Naive B cell (primary cell): ENCODE measurements at regions not wholly inside any gene's neighbourhood (a gene's known extent, or its start where the extent isn't known, plus 50 kb on each side); places are given as distances from the start of the nearest gene placed in this dataset.

Experiments used
- ATAC-seq, 2 donors: fragments of 150-1000 bp; cut with Tn5 transposase; 2 replicates each; pipeline ENCODE4 v1.10.0; 2021; ENCODE audit warnings: low read depth in 2 of 2, mild to moderate bottlenecking in 2 of 2, moderate library complexity in 2 of 2
- DNase-seq: peaks from one replicate; pipeline ENCODE4 v3.0.0; 2022
- H3K27ac Mint-ChIP-seq, 6 donors: one replicate each; pipeline ENCODE4 v1.8.0; 2020 to 2022; ENCODE audit warnings: mild to moderate bottlenecking in 6 of 6, mixed read lengths in 6 of 6, moderate library complexity in 5 of 6, inconsistent platforms in 2 of 6
- H3K27me3 Mint-ChIP-seq, 3 donors: one replicate each; pipeline ENCODE4 v1.8.0; 2021 to 2022; ENCODE audit warnings: mixed read lengths in 3 of 3, mild to moderate bottlenecking in 1 of 3
- H3K36me3 Mint-ChIP-seq, 2 donors: one replicate each; pipeline ENCODE4 v1.8.0; 2020 to 2022; ENCODE audit warnings: mixed read lengths in 2 of 2, inconsistent platforms in 1 of 2, mild to moderate bottlenecking in 1 of 2
- H3K4me1 Mint-ChIP-seq, 3 donors: one replicate each; pipeline ENCODE4 v1.8.0; 2020 to 2022; ENCODE audit warnings: mixed read lengths in 3 of 3, inconsistent platforms in 1 of 3, mild to moderate bottlenecking in 1 of 3, moderate library complexity in 1 of 3
- H3K4me3 Mint-ChIP-seq, 8 donors: one replicate each; pipeline ENCODE4 v1.8.0; 2020 to 2022; ENCODE audit warnings: mild to moderate bottlenecking in 8 of 8, mixed read lengths in 8 of 8, moderate library complexity in 8 of 8, inconsistent platforms in 2 of 8
- H3K9me3 Mint-ChIP-seq, 7 donors: one replicate each; pipeline ENCODE4 v1.8.0; 2020 to 2022; ENCODE audit warnings: mixed read lengths in 7 of 7, mild to moderate bottlenecking in 5 of 7, inconsistent platforms in 2 of 7, moderate library complexity in 1 of 7

DNA sequence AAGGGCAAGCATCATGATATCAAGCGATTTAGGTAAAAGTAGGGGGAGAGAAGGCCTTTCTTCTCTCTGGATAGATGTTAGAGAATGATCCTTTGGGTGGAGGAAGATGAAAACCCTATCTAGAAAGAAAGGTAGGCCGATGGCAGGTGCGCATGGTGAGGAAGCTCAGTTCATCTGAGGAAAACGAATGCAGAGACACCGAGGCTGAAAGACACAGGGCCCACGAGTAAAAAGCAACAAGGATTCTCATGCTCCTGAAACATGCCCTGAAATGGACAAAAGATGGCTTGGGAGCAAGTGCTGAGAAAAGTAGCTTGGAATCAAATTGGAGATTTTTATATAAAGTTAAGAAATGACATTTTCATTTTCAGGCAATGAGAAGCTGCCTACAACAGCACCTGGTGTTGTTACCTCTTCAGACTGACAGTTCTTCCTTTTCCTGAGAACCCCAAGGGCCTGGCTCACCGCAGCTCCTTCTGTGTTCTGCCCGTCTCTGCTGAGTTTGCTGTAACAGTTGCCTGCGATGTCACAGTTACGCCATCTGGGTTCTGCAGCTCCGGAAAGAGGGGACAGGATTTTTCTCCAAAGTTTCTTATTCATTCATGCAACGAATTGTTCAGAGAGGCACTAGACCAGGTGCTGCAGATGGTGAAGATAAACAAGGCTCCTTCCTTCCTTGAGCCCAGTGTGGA lies 402.0 kb upstream of the KLF6 start:
- no peak for ATAC-seq
- H3K36me3 Mint-ChIP-seq, result no peaks in the 10 kb centered on the region
- no peaks in the 10 kb centered on the region for H3K27me3 Mint-ChIP-seq
- peak overlapping the region in 1 of 8 donors; percentile 45 for H3K4me3 Mint-ChIP-seq
- H3K4me1 Mint-ChIP-seq, result peaks cover 0 to 7% (median 7%) of the 10 kb centered on the region in 3 donors
- peak overlapping the region in 1 of 6 donors; percentile 81 for H3K27ac Mint-ChIP-seq
- H3K9me3 Mint-ChIP-seq, result peaks cover 0 to 6% (median 0%) of the 10 kb centered on the region in 7 donors
- DNase-seq, result no peak

DNA sequence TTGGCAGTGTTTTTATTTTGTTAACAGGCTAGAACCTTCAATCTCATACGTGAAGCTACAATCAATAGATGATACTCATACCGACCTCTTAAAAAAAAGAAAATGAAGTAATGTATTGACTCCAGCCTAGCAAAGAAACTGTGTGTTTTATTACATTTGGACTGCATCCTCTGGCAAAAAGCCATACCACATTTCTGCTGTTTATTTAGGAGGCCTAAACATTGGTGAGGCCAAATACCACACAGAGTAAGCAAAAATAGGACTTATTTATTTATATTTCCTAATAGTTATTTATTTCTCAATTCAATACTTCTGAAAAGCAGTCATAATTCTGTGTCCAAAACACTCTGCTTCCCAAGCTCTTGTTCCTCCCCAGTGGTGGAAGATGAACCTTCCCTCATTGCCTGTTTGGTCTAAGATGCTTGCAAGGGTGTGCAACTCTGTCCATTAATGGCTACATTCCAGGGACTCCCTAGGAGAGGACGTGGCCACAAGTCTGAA lies 398.8 kb upstream of the KLF6 start:
- Mint-ChIP-seq H3K36me3 (no peaks in the 10 kb centered on the region), H3K4me1 (peaks cover 0 to 19% (median 16%) of the 10 kb centered on the region in 3 donors), H3K4me3 (no peak overlapping the region), H3K27me3 (no peaks in the 10 kb centered on the region), H3K9me3 (no peaks in the 10 kb centered on the region), H3K27ac (peak overlapping the region in 1 of 6 donors; percentile 45)
- DNase-seq, result no peak
- ATAC-seq, result no peak

DNA sequence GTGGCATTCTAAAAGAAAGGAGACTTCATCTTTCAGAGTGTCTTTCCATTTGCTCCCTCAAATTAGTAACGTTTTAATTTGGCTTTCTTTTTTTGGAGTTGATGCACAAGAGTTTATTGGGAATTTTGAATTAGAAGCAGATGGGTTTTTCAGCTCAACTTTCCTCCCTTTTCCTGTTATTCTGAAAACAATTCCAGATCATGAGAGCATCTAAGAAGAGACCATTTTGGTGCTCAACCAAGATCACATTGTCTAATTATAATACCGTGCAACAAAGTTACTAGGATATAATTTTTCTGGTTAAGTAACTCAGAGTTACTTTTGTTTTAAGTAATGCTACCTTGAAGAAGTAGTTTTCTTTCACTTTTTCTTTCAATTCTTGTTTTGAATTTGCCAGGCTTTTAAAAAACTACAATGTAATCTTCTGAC lies 396.6 kb upstream of the KLF6 start:
- Mint-ChIP-seq H3K27ac (peak overlapping the region in 1 of 6 donors; percentile 11), H3K36me3 (no peaks in the 10 kb centered on the region), H3K4me1 (peaks cover 0 to 15% (median 14%) of the 10 kb centered on the region in 3 donors), H3K4me3 (no peak overlapping the region), H3K27me3 (no peaks in the 10 kb centered on the region), H3K9me3 (no peaks in the 10 kb centered on the region)
- no peak for DNase-seq
- no peak for ATAC-seq

DNA sequence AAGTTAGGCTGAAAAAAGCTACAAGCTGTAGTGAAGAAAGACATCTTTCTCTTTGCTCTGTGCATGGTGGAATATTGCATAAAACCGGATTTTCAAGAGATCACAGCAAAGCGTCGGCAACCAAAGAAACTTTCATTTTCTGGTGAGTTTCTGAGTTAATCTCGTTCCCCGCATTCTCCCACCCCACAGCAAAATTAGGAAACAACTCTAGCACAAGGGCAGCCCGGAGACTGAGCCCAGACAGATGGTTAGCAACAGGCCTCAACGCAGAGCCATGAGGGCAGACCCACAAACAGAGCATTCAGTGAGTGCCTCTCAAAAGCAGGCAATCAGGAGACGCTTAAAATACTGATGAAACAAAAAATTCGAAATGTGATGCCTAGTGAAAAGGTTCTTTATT lies 396.1 kb upstream of the KLF6 start:
- H3K36me3 Mint-ChIP-seq, result no peaks in the 10 kb centered on the region
- H3K27ac Mint-ChIP-seq, result no peak overlapping the region
- peaks cover 4 to 20% (median 20%) of the 10 kb centered on the region in 3 donors for H3K4me1 Mint-ChIP-seq
- H3K9me3 Mint-ChIP-seq, result no peaks in the 10 kb centered on the region
- no peak for DNase-seq
- H3K4me3 Mint-ChIP-seq, result peak overlapping the region in 1 of 8 donors; percentile 36
- ATAC-seq, result no peak
- H3K27me3 Mint-ChIP-seq, result no peaks in the 10 kb centered on the region

DNA sequence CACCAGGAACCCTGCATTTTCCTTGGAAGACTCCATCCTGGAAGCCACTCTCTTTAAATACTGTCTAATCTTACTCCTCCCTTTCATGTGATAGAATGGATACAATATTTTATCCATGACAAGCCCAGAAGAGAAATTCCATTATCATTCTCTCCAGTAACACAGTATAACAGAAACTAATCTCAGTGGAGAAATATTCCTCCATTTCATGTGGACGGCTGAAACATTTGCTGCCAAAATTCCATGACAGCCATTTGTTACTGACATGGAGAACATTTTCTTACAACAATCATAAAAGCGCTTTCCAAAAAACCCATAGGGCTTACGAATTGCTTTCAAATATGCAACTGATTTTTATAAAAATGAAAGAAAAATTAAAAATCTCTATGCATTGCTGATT lies 392.8 kb upstream of the KLF6 start:
- Mint-ChIP-seq H3K4me1 (peaks cover 14 to 34% (median 28%) of the 10 kb centered on the region in 3 donors), H3K27me3 (no peaks in the 10 kb centered on the region), H3K9me3 (peaks cover 0 to 5% (median 2%) of the 10 kb centered on the region in 7 donors), H3K36me3 (peaks cover 0 to 7% of the 10 kb centered on the region in 2 donors), H3K27ac (no peak overlapping the region), H3K4me3 (no peak overlapping the region)
- ATAC-seq, result no peak
- DNase-seq, result no peak

DNA sequence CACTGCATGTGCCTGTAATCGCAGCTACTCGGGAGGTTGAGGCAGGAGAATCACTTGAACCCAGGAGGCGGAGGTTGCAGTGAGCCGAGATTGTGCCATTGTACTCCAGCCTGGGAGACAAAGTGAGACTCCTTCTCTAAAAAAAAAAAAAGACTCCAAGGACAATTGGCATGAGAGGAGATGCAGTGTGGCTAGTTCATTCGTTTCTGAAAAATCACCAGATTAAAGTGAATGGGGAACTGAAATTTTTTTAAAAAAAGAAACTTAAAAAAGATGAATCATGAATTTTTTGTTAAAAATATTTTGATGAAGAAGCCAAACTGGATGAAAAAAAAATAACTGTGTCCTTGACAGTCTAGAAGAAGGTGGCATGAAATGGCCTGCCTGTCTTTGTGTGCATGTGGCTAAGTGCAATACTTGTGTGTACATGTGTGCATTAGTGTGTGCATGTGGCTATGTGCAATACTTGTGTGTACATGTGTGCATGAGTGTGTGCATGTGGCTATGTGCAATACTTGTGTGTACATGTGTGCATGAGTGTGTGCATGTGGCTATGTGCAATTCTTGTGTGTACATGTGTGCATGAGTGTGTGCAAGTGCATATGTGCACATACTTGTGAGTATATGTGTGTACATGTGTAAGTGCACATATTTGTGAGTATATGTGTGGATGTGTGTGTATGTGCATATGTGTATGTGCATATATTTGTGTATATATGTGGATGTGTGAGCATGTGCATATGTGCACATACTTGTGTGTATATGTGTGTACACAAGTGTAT lies 391.7 kb upstream of the KLF6 start:
- H3K4me1 Mint-ChIP-seq, result peaks cover 14 to 29% (median 26%) of the 10 kb centered on the region in 3 donors
- H3K4me3 Mint-ChIP-seq, result peak overlapping the region in 3 of 8 donors; percentile 27 to 77 (median 59)
- peaks cover 0 to 7% of the 10 kb centered on the region in 2 donors for H3K36me3 Mint-ChIP-seq
- H3K9me3 Mint-ChIP-seq, result peaks cover 0 to 12% (median 4%) of the 10 kb centered on the region in 7 donors
- peak; percentile 5 for DNase-seq
- no peaks in the 10 kb centered on the region for H3K27me3 Mint-ChIP-seq
- ATAC-seq, result no peak
- H3K27ac Mint-ChIP-seq, result peak overlapping the region in 2 of 6 donors; percentile 47 to 63

DNA sequence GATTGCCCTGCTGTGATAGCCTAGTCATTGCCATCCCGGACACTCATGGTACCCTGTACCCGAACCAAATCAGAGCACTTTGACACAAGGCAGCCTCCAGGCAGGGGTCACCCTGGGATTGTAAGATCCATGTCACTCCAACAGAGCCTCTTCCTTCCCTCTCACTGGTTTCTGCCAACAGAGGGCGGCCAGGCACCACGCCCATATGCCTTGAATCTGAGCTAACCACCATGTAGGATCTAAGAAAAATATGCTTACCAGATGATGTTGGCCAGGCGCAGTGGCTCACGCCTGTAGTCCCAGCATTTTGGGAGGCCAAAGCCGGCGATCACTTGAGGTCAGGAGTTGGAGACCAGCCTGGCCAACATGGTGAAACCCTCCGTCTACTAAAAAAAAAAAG lies 389.2 kb upstream of the KLF6 start:
- no peak for DNase-seq
- peak overlapping the region in 1 of 8 donors; percentile 3 for H3K4me3 Mint-ChIP-seq
- peak overlapping the region in 1 of 6 donors; percentile 66 for H3K27ac Mint-ChIP-seq
- H3K36me3 Mint-ChIP-seq, result peaks cover 0 to 7% of the 10 kb centered on the region in 2 donors
- H3K9me3 Mint-ChIP-seq, result peaks cover 0 to 12% (median 4%) of the 10 kb centered on the region in 7 donors
- H3K27me3 Mint-ChIP-seq, result no peaks in the 10 kb centered on the region
- peaks cover 14 to 32% (median 17%) of the 10 kb centered on the region in 3 donors for H3K4me1 Mint-ChIP-seq
- no peak for ATAC-seq

DNA sequence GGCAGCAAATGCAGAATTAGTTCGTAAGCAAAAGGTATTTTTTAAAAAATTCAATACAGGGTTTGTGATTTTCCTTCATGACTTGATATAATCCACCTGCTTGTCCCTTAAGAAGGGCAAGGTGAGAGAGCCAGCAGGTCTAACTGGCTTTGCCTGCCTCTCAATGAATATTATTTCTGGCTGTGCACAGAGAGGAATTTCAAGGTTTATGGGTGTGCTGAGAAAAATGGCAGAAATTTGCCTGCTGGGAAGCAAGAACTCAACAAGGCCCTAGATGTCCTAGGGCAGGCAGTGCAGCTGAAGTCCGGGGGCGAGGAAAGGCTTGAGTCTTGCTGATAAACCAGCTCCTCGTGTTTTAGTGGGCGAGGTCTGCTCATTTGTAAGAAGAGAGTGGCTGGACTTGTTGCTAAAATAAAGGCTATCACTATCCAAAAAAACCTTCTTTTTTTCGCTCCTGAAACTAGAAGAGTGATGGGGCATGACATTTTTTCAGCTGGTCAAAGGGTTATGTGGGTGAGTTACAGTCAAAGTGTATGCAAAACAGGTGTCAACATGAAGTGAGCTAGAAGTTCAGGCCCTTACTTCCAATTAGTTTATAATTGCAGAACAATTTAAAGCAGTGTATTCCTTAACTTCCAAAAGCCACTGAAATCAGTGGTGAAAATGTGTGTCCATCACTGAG lies 385.8 kb upstream of the KLF6 start:
- ATAC-seq (no peak), DNase-seq (no peak)
- peaks cover 0 to 12% (median 4%) of the 10 kb centered on the region in 7 donors for H3K9me3 Mint-ChIP-seq
- no peak overlapping the region for H3K4me3 Mint-ChIP-seq
- H3K27ac Mint-ChIP-seq, result peak overlapping the region in 1 of 6 donors; percentile 33
- H3K4me1 Mint-ChIP-seq, result peaks cover 5 to 19% (median 8%) of the 10 kb centered on the region in 3 donors
- H3K36me3 Mint-ChIP-seq, result peaks cover 0 to 7% of the 10 kb centered on the region in 2 donors
- no peaks in the 10 kb centered on the region for H3K27me3 Mint-ChIP-seq

DNA sequence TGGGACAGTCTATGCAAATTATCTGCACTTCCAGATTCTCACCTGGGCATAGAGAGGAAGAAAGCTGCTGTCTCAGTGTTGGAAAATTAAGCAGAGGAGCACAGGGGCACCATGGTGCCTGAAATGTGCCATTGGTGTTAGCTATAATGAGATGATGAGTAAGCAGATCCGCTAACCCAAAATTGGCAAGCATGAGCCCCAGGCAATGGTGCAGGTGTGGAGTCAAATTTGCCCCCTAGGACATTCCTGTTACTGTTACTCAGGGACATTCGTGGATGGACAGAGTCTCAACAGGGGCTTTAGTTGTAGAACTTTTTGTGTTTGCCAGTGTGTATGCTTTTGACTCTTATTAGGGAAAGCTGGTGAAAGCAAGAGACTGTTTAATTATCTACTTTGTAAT lies 385.2 kb upstream of the KLF6 start:
- no peak for ATAC-seq
- Mint-ChIP-seq H3K9me3 (peaks cover 0 to 12% (median 4%) of the 10 kb centered on the region in 7 donors), H3K4me1 (peaks cover 0 to 13% (median 2%) of the 10 kb centered on the region in 3 donors), H3K4me3 (no peak overlapping the region), H3K27me3 (no peaks in the 10 kb centered on the region), H3K27ac (no peak overlapping the region), H3K36me3 (peaks cover 0 to 7% of the 10 kb centered on the region in 2 donors)
- no peak for DNase-seq

DNA sequence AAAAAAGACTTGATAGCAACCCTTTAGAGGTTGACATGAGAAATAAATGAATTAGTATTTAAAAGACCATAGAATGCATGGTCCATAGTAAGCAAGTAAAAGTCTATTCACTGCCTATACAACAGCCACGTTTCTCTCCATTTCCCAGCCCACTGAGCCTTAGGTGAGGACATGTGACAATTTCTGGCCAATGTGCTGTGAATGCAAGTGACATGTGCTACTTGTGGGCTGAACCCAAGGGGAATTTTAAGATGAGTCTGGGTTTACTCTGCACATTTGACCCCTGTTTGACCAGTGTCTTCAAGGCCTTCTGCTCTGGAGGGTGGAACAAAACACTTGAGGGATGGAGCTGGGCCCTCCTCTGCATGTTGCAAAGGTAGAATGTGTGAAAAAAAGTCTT lies 384.4 kb upstream of the KLF6 start:
- Mint-ChIP-seq H3K27ac (no peak overlapping the region), H3K36me3 (peaks cover 0 to 7% of the 10 kb centered on the region in 2 donors), H3K4me3 (no peak overlapping the region), H3K27me3 (no peaks in the 10 kb centered on the region), H3K9me3 (peaks cover 0 to 12% (median 4%) of the 10 kb centered on the region in 7 donors), H3K4me1 (peaks cover 0 to 11% (median 0%) of the 10 kb centered on the region in 3 donors)
- DNase-seq, result no peak
- no peak for ATAC-seq

DNA sequence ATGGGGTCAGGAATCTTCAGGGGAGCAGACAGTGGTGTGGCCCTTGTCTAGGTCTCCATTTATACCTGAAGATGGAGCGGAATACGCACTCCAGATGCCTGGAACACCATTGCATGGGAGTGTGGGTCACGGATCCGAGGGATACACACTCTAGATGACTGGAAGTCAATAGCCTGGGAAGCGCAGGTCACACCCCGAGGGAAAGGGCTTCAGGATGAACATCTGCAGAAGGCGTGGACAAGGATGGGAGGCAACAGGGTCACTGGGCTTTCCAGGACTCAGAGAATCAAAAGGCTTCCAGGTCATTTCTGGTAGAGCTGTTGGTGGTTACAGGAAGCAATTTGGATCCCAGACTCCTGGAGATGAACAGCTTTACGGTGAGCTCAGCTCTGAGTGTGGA lies 382.2 kb upstream of the KLF6 start:
- no peaks in the 10 kb centered on the region for H3K36me3 Mint-ChIP-seq
- H3K4me3 Mint-ChIP-seq, result no peak overlapping the region
- H3K4me1 Mint-ChIP-seq, result peaks cover 0 to 8% (median 0%) of the 10 kb centered on the region in 3 donors
- DNase-seq (no peak), ATAC-seq (no peak)
- peaks cover 0 to 3% (median 0%) of the 10 kb centered on the region in 7 donors for H3K9me3 Mint-ChIP-seq
- H3K27ac Mint-ChIP-seq, result no peak overlapping the region
- no peaks in the 10 kb centered on the region for H3K27me3 Mint-ChIP-seq

DNA sequence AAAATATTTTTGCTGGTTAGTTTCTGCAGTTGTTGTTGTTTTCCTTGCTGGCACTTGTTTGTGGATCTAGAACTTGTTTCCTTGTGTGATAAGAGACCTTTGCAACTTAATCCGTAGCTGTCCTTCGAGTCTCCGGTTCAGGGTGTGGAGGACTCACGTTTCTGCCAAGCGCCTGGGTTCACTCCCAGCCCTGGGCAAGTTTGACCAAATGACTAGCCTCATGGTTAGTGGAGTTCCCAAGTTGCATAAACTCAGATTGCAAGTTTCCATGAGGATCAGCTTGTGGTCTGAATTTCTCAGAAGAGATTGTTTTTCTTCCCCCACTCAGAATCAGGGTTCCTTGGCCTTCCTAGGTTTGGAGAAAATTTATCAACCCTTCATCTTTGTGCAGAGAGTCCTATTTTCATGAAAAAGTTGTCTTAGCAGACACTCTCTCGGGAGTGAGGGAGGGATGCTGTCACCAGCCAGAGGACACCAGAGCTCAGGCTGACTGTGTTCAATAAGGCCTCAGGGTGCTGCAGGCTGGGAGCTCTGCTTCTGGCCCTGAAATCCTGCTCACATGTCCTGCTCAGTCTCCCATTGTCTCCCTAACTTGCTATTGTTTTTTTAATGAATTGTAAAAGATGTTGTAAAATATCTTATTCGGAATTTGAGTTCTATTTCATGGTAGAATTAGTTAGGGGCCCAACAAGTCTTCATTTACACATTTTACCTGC lies 377.7 kb upstream of the KLF6 start:
- Mint-ChIP-seq H3K4me3 (no peak overlapping the region), H3K27ac (peak overlapping the region in 1 of 6 donors; percentile 54), H3K4me1 (peaks cover 9 to 12% (median 10%) of the 10 kb centered on the region in 3 donors), H3K36me3 (peaks cover 0 to 7% of the 10 kb centered on the region in 2 donors), H3K27me3 (no peaks in the 10 kb centered on the region), H3K9me3 (peaks cover 0 to 4% (median 2%) of the 10 kb centered on the region in 7 donors)
- DNase-seq (no peak), ATAC-seq (no peak)
